GM23338 (cell line): ENCODE measurements at regions not wholly inside any gene's neighbourhood (a gene's known extent, or its start where the extent isn't known, plus 50 kb on each side); places are given as distances from the start of the nearest gene placed in this dataset.

Experiments used
- ATAC-seq: fragments of 200-7000 bp; cut with Tn5 transposase; 3 replicates; pipeline ENCODE4 v1.9.1; 2020
- DNase-seq: peaks from one replicate; pipeline ENCODE4 v3.0.0-alpha.2; 2015; ENCODE audit warnings: low spot score
- H2AFZ ChIP-seq: fragments of 200-600 bp; sonication (generic); 2 replicates; pipeline ENCODE4 v1.8.0; 2016; ENCODE audit warnings: antibody characterized with exemption, mild to moderate bottlenecking, moderate library complexity
- H3F3A ChIP-seq: fragments of 200-600 bp; sonication (generic); replicated peaks from 2 replicates; pipeline ENCODE4 v1.8.0; 2017; ENCODE audit warnings: antibody characterized with exemption, mixed run types, low read depth
- H3K27ac ChIP-seq: fragments of 200-600 bp; sonication (generic); 2 replicates; pipeline ENCODE4 v1.6.1; 2016; ENCODE audit warnings: low read depth
- H3K27me3 ChIP-seq: fragments of 200-600 bp; sonication (generic); 2 replicates; pipeline ENCODE4 v1.8.0; 2016; ENCODE audit warnings: mild to moderate bottlenecking, mixed run types, moderate library complexity; ENCODE audit not compliant: insufficient read depth
- H3K36me3 ChIP-seq: fragments of 200-600 bp; sonication (generic); 2 replicates; pipeline ENCODE4 v1.8.0; 2016; ENCODE audit warnings: mild to moderate bottlenecking; ENCODE audit not compliant: insufficient read depth
- H3K4me1 ChIP-seq: fragments of 200-600 bp; sonication (generic); 2 replicates; pipeline ENCODE4 v1.8.0; 2016; ENCODE audit warnings: mild to moderate bottlenecking, moderate library complexity; ENCODE audit not compliant: insufficient read depth
- H3K4me2 ChIP-seq: fragments of 200-600 bp; sonication (generic); 2 replicates; pipeline ENCODE4 v1.7.1; 2017; ENCODE audit warnings: mixed run types
- H3K4me3 ChIP-seq: fragments of 200-600 bp; sonication (generic); 2 replicates; pipeline ENCODE4 v1.6.1; 2016; ENCODE audit warnings: mixed run types
- H3K79me2 ChIP-seq: fragments of 200-600 bp; sonication (generic); replicated peaks from 2 replicates; pipeline ENCODE4 v1.8.0; 2017; ENCODE audit warnings: mild to moderate bottlenecking; ENCODE audit not compliant: insufficient read depth
- H3K9me2 ChIP-seq: fragments of 200-600 bp; sonication (generic); 2 replicates; pipeline ENCODE4 v1.8.0; 2017; ENCODE audit not compliant: insufficient read depth
- H4K20me1 ChIP-seq: fragments of 200-600 bp; sonication (generic); replicated peaks from 2 replicates; pipeline ENCODE4 v1.8.0; 2017; ENCODE audit warnings: mild to moderate bottlenecking; ENCODE audit not compliant: insufficient read depth
- H3K27ac Mint-ChIP-seq: 2 replicates; pipeline ENCODE4 v1.8.0; 2020; ENCODE audit warnings: inconsistent platforms, mild to moderate bottlenecking, moderate library complexity, mixed read lengths
- H3K27me3 Mint-ChIP-seq: 3 replicates; pipeline ENCODE4 v1.8.0; 2022; ENCODE audit warnings: low read depth, mild to moderate bottlenecking, moderate library complexity, mixed read lengths, inconsistent platforms; ENCODE audit not compliant: insufficient read depth, poor library complexity
- H3K36me3 Mint-ChIP-seq: 3 replicates; pipeline ENCODE4 v1.8.0; 2021; ENCODE audit warnings: low read depth, mild to moderate bottlenecking, inconsistent platforms, moderate library complexity, mixed read lengths
- H3K4me1 Mint-ChIP-seq: 3 replicates; pipeline ENCODE4 v1.8.0; 2020; ENCODE audit warnings: mild to moderate bottlenecking, inconsistent platforms, mixed read lengths
- H3K4me3 Mint-ChIP-seq: 3 replicates; pipeline ENCODE4 v1.8.0; 2021; ENCODE audit warnings: moderate library complexity, mild to moderate bottlenecking, inconsistent platforms, mixed read lengths
- H3K9me3 Mint-ChIP-seq: 3 replicates; pipeline ENCODE4 v1.8.0; 2020; ENCODE audit warnings: moderate library complexity, mild to moderate bottlenecking, inconsistent platforms, mixed read lengths
- CREB1 ChIP-seq: fragments of 250-450 bp; sonication (Bioruptor Pico); IDR thresholded peaks from 2 replicates; pipeline ENCODE4 v1.5.0; 2020; ENCODE audit warnings: low read depth, mild to moderate bottlenecking, moderate library complexity
- EZH2 ChIP-seq: fragments of 200-600 bp; sonication (generic); IDR thresholded peaks from one replicate; pipeline ENCODE4 v1.8.0; 2017; ENCODE audit warnings: antibody characterized with exemption, mild to moderate bottlenecking, low read depth; ENCODE audit not compliant: unreplicated experiment
- NANOG ChIP-seq: IDR thresholded peaks from 2 replicates; pipeline ENCODE4 v1.6.1; 2016; ENCODE audit warnings: antibody characterized with exemption, borderline replicate concordance
- POLR2AphosphoS5 ChIP-seq: IDR thresholded peaks from 2 replicates; pipeline ENCODE4 v1.6.1; 2016; ENCODE audit warnings: antibody characterized with exemption, low read depth
- ZNF114 ChIP-seq: fragments of 250-450 bp; sonication (Bioruptor Pico); IDR thresholded peaks from 2 replicates; pipeline ENCODE4 v1.5.0; 2020; ENCODE audit warnings: mild to moderate bottlenecking, moderate library complexity
- TF ChIP-seq, protein P1 (sequence below): fragments of 250-450 bp; sonication (Bioruptor Pico); IDR thresholded peaks from 2 replicates; pipeline ENCODE4 v1.5.0; 2020; ENCODE audit warnings: mild to moderate bottlenecking, moderate library complexity
- TF ChIP-seq, protein P2 (sequence below): IDR thresholded peaks from one replicate; pipeline ENCODE4 v1.6.1; 2018; ENCODE audit warnings: antibody characterized with exemption; ENCODE audit not compliant: unreplicated experiment

DNA sequence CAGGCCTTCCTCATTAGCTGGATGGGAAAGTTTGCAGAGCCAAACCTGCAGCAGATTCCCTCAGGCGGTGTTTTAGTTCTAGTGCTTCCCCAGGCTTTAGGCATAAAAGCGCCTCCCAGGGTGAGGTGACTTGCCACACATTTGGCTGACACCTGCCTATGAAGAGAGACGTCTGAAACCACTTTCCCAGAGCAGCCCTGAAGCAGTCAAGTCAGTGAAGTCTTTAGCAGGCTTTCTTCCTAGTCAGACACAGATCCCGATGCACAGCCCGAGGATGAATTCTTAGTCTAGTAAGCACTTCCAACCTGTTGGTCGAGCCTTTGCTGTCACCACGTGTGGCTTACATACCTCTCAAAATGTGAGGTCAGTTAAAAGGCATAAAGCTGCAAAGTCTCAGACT lies 484.1 kb downstream of the SMARCA1 start:
- Histone ChIP-seq H3K4me3 (no peak overlapping the region), H3K36me3 (no peaks in the 10 kb centered on the region), H3K27ac (no peak overlapping the region), H3F3A (no peaks in the 10 kb centered on the region), H3K4me1 (no peaks in the 10 kb centered on the region), H2AFZ (no peak overlapping the region), H3K79me2 (no peaks in the 10 kb centered on the region), H3K4me2 (no peak overlapping the region), H4K20me1 (no peaks in the 10 kb centered on the region), H3K27me3 (no peaks in the 10 kb centered on the region), H3K9me2 (no peaks in the 10 kb centered on the region)
- no peaks in the 10 kb centered on the region; the same call in 1 of the 3 replicates for H3K4me1 Mint-ChIP-seq
- peaks cover 21% of the 10 kb centered on the region for H3K36me3 Mint-ChIP-seq
- H3K27me3 Mint-ChIP-seq = peaks cover 4% of the 10 kb centered on the region
- TF ChIP-seq, protein P1, sequence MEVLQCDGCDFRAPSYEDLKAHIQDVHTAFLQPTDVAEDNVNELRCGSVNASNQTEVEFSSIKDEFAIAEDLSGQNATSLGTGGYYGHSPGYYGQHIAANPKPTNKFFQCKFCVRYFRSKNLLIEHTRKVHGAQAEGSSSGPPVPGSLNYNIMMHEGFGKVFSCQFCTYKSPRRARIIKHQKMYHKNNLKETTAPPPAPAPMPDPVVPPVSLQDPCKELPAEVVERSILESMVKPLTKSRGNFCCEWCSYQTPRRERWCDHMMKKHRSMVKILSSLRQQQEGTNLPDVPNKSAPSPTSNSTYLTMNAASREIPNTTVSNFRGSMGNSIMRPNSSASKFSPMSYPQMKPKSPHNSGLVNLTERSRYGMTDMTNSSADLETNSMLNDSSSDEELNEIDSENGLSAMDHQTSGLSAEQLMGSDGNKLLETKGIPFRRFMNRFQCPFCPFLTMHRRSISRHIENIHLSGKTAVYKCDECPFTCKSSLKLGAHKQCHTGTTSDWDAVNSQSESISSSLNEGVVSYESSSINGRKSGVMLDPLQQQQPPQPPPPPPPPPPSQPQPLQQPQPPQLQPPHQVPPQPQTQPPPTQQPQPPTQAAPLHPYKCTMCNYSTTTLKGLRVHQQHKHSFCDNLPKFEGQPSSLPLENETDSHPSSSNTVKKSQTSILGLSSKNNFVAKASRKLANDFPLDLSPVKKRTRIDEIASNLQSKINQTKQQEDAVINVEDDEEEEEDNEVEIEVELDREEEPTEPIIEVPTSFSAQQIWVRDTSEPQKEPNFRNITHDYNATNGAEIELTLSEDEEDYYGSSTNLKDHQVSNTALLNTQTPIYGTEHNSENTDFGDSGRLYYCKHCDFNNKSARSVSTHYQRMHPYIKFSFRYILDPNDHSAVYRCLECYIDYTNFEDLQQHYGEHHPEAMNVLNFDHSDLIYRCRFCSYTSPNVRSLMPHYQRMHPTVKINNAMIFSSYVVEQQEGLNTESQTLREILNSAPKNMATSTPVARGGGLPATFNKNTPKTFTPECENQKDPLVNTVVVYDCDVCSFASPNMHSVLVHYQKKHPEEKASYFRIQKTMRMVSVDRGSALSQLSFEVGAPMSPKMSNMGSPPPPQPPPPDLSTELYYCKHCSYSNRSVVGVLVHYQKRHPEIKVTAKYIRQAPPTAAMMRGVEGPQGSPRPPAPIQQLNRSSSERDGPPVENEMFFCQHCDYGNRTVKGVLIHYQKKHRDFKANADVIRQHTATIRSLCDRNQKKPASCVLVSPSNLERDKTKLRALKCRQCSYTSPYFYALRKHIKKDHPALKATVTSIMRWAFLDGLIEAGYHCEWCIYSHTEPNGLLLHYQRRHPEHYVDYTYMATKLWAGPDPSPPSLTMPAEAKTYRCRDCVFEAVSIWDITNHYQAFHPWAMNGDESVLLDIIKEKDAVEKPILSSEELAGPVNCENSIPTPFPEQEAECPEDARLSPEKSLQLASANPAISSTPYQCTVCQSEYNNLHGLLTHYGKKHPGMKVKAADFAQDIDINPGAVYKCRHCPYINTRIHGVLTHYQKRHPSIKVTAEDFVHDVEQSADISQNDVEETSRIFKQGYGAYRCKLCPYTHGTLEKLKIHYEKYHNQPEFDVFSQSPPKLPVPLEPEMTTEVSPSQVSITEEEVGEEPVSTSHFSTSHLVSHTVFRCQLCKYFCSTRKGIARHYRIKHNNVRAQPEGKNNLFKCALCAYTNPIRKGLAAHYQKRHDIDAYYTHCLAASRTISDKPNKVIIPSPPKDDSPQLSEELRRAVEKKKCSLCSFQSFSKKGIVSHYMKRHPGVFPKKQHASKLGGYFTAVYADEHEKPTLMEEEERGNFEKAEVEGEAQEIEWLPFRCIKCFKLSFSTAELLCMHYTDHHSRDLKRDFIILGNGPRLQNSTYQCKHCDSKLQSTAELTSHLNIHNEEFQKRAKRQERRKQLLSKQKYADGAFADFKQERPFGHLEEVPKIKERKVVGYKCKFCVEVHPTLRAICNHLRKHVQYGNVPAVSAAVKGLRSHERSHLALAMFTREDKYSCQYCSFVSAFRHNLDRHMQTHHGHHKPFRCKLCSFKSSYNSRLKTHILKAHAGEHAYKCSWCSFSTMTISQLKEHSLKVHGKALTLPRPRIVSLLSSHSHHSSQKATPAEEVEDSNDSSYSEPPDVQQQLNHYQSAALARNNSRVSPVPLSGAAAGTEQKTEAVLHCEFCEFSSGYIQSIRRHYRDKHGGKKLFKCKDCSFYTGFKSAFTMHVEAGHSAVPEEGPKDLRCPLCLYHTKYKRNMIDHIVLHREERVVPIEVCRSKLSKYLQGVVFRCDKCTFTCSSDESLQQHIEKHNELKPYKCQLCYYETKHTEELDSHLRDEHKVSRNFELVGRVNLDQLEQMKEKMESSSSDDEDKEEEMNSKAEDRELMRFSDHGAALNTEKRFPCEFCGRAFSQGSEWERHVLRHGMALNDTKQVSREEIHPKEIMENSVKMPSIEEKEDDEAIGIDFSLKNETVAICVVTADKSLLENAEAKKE (CRISPR knock-in tag) = no peak
- TF ChIP-seq CREB1 = no peak
- TF ChIP-seq, protein P2, sequence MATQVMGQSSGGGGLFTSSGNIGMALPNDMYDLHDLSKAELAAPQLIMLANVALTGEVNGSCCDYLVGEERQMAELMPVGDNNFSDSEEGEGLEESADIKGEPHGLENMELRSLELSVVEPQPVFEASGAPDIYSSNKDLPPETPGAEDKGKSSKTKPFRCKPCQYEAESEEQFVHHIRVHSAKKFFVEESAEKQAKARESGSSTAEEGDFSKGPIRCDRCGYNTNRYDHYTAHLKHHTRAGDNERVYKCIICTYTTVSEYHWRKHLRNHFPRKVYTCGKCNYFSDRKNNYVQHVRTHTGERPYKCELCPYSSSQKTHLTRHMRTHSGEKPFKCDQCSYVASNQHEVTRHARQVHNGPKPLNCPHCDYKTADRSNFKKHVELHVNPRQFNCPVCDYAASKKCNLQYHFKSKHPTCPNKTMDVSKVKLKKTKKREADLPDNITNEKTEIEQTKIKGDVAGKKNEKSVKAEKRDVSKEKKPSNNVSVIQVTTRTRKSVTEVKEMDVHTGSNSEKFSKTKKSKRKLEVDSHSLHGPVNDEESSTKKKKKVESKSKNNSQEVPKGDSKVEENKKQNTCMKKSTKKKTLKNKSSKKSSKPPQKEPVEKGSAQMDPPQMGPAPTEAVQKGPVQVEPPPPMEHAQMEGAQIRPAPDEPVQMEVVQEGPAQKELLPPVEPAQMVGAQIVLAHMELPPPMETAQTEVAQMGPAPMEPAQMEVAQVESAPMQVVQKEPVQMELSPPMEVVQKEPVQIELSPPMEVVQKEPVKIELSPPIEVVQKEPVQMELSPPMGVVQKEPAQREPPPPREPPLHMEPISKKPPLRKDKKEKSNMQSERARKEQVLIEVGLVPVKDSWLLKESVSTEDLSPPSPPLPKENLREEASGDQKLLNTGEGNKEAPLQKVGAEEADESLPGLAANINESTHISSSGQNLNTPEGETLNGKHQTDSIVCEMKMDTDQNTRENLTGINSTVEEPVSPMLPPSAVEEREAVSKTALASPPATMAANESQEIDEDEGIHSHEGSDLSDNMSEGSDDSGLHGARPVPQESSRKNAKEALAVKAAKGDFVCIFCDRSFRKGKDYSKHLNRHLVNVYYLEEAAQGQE = no peak
- no peak for TF ChIP-seq NANOG
- no peak for TF ChIP-seq POLR2AphosphoS5
- no peak for TF ChIP-seq ZNF114 (CRISPR knock-in tag)
- TF ChIP-seq EZH2 = no peak
- DNase-seq (no peak), ATAC-seq (no peak)
- H3K4me3 Mint-ChIP-seq = no peak overlapping the region
- H3K9me3 Mint-ChIP-seq = peaks cover 9% of the 10 kb centered on the region
- H3K27ac Mint-ChIP-seq = no peak overlapping the region
